ENCODE measurements at regions not wholly inside any gene's neighbourhood (a gene's known extent, or its start where the extent isn't known, plus 50 kb on each side); places are given as distances from the start of the nearest gene placed in this dataset.
"Not testable (repeated sequence)": the region's sequence is repeated elsewhere in the genome, so short reads cannot be mapped to it uniquely, and the experiment has no call there.

- H3K4me1 ChIP-seq (ENCODE audit: control insufficient read depth in 1 of 2, insufficient read depth in 2 of 2, low read length in 2 of 2): no peaks in the 10 kb centered on the region
- H3K9ac ChIP-seq (ENCODE audit: low read depth in 1 of 2, low read length in 2 of 2): no peak overlapping the region
- H3K4me3 ChIP-seq (ENCODE audit: low read depth in 1 of 2, low read length in 2 of 2): no peak overlapping the region
- no peaks in the 10 kb centered on the region for H3K36me3 ChIP-seq (ENCODE audit: control insufficient read depth in 1 of 2, insufficient read depth in 2 of 2, low read length in 2 of 2)
- no peaks in the 10 kb centered on the region for H3K9me3 ChIP-seq (ENCODE audit: control insufficient read depth in 1 of 2, low read length in 2 of 2)
- H3K27ac ChIP-seq (ENCODE audit: low read depth, low read length): no peak overlapping the region
- H3K27me3 ChIP-seq (ENCODE audit: control insufficient read depth in 1 of 2, insufficient read depth in 2 of 2, low read length in 2 of 2): peaks cover 2 to 10% of the 10 kb centered on the region in 2 donors
Measured at GRCh38 chr7:149685455-149685854, 87.9 kb downstream of the ZNF467 start.

- peaks cover 0 to under 1% of the 10 kb centered on the region in 2 donors for H3K27me3 ChIP-seq (ENCODE audit: control insufficient read depth in 1 of 2, insufficient read depth in 2 of 2, low read length in 2 of 2)
- H3K36me3 ChIP-seq (ENCODE audit: control insufficient read depth in 1 of 2, insufficient read depth in 2 of 2, low read length in 2 of 2): no peaks in the 10 kb centered on the region
- H3K27ac ChIP-seq (ENCODE audit: low read depth, low read length): no peak overlapping the region
- no peak overlapping the region for H3K4me3 ChIP-seq (ENCODE audit: low read depth in 1 of 2, low read length in 2 of 2)
- no peaks in the 10 kb centered on the region for H3K9me3 ChIP-seq (ENCODE audit: control insufficient read depth in 1 of 2, low read length in 2 of 2)
- no peak overlapping the region for H3K9ac ChIP-seq (ENCODE audit: low read depth in 1 of 2, low read length in 2 of 2)
- no peaks in the 10 kb centered on the region for H3K4me1 ChIP-seq (ENCODE audit: control insufficient read depth in 1 of 2, insufficient read depth in 2 of 2, low read length in 2 of 2)
Measured at GRCh38 chr7:149683898-149684297, 89.5 kb downstream of the ZNF467 start.

GRCh38 chr7:149683181-149683580, 90.2 kb downstream of the ZNF467 start:
- Histone ChIP-seq H3K27me3 (ENCODE audit: control insufficient read depth in 1 of 2, insufficient read depth in 2 of 2, low read length in 2 of 2) (no peaks in the 10 kb centered on the region), H3K36me3 (ENCODE audit: control insufficient read depth in 1 of 2, insufficient read depth in 2 of 2, low read length in 2 of 2) (no peaks in the 10 kb centered on the region), H3K4me3 (ENCODE audit: low read depth in 1 of 2, low read length in 2 of 2) (no peak overlapping the region), H3K27ac (ENCODE audit: low read depth, low read length) (no peak overlapping the region), H3K4me1 (ENCODE audit: control insufficient read depth in 1 of 2, insufficient read depth in 2 of 2, low read length in 2 of 2) (no peaks in the 10 kb centered on the region), H3K9ac (ENCODE audit: low read depth in 1 of 2, low read length in 2 of 2) (no peak overlapping the region), H3K9me3 (ENCODE audit: control insufficient read depth in 1 of 2, low read length in 2 of 2) (no peaks in the 10 kb centered on the region)

- H3K9me3 ChIP-seq (ENCODE audit: control insufficient read depth in 1 of 2, low read length in 2 of 2): no peaks in the 10 kb centered on the region
- no peak overlapping the region for H3K9ac ChIP-seq (ENCODE audit: low read depth in 1 of 2, low read length in 2 of 2)
- H3K36me3 ChIP-seq (ENCODE audit: control insufficient read depth in 1 of 2, insufficient read depth in 2 of 2, low read length in 2 of 2): no peaks in the 10 kb centered on the region
- no peak overlapping the region for H3K4me3 ChIP-seq (ENCODE audit: low read depth in 1 of 2, low read length in 2 of 2)
- no peaks in the 10 kb centered on the region for H3K4me1 ChIP-seq (ENCODE audit: control insufficient read depth in 1 of 2, insufficient read depth in 2 of 2, low read length in 2 of 2)
- H3K27ac ChIP-seq (ENCODE audit: low read depth, low read length): no peak overlapping the region
- no peaks in the 10 kb centered on the region for H3K27me3 ChIP-seq (ENCODE audit: control insufficient read depth in 1 of 2, insufficient read depth in 2 of 2, low read length in 2 of 2)
Measured at GRCh38 chr7:149682038-149682437, 91.3 kb downstream of the ZNF467 start.

GRCh38 chr7:149681274-149681673, 92.1 kb downstream of the ZNF467 start:
- no peak overlapping the region for H3K9ac ChIP-seq (ENCODE audit: low read depth in 1 of 2, low read length in 2 of 2)
- no peak overlapping the region for H3K27ac ChIP-seq (ENCODE audit: low read depth, low read length)
- H3K36me3 ChIP-seq (ENCODE audit: control insufficient read depth in 1 of 2, insufficient read depth in 2 of 2, low read length in 2 of 2): no peaks in the 10 kb centered on the region
- no peaks in the 10 kb centered on the region for H3K27me3 ChIP-seq (ENCODE audit: control insufficient read depth in 1 of 2, insufficient read depth in 2 of 2, low read length in 2 of 2)
- H3K4me1 ChIP-seq (ENCODE audit: control insufficient read depth in 1 of 2, insufficient read depth in 2 of 2, low read length in 2 of 2): no peaks in the 10 kb centered on the region
- no peaks in the 10 kb centered on the region for H3K9me3 ChIP-seq (ENCODE audit: control insufficient read depth in 1 of 2, low read length in 2 of 2)
- no peak overlapping the region for H3K4me3 ChIP-seq (ENCODE audit: low read depth in 1 of 2, low read length in 2 of 2)

- Histone ChIP-seq H3K4me1 (ENCODE audit: control insufficient read depth in 1 of 2, insufficient read depth in 2 of 2, low read length in 2 of 2) (no peaks in the 10 kb centered on the region), H3K36me3 (ENCODE audit: control insufficient read depth in 1 of 2, insufficient read depth in 2 of 2, low read length in 2 of 2) (no peaks in the 10 kb centered on the region), H3K4me3 (ENCODE audit: low read depth in 1 of 2, low read length in 2 of 2) (no peak overlapping the region), H3K27me3 (ENCODE audit: control insufficient read depth in 1 of 2, insufficient read depth in 2 of 2, low read length in 2 of 2) (no peaks in the 10 kb centered on the region), H3K27ac (ENCODE audit: low read depth, low read length) (no peak overlapping the region), H3K9ac (ENCODE audit: low read depth in 1 of 2, low read length in 2 of 2) (no peak overlapping the region), H3K9me3 (ENCODE audit: control insufficient read depth in 1 of 2, low read length in 2 of 2) (no peaks in the 10 kb centered on the region)
Measured at GRCh38 chr7:149680331-149681025, 92.9 kb downstream of the ZNF467 start.

- H3K36me3 ChIP-seq (ENCODE audit: control insufficient read depth in 1 of 2, insufficient read depth in 2 of 2, low read length in 2 of 2); H3K4me1 ChIP-seq (ENCODE audit: control insufficient read depth in 1 of 2, insufficient read depth in 2 of 2, low read length in 2 of 2); H3K27me3 ChIP-seq (ENCODE audit: control insufficient read depth in 1 of 2, insufficient read depth in 2 of 2, low read length in 2 of 2); H3K9me3 ChIP-seq (ENCODE audit: control insufficient read depth in 1 of 2, low read length in 2 of 2); H3K27ac ChIP-seq (ENCODE audit: low read depth, low read length); H3K4me3 ChIP-seq (ENCODE audit: low read depth in 1 of 2, low read length in 2 of 2); H3K9ac ChIP-seq (ENCODE audit: low read depth in 1 of 2, low read length in 2 of 2): not testable (repeated sequence)
Measured at GRCh38 chr7:149674728-149675385, 98.5 kb downstream of the ZNF467 start.

GRCh38 chr7:149673006-149673405, 100.4 kb downstream of the ZNF467 start:
- H3K27ac ChIP-seq (ENCODE audit: low read depth, low read length): no peak overlapping the region
- no peaks in the 10 kb centered on the region for H3K9me3 ChIP-seq (ENCODE audit: control insufficient read depth in 1 of 2, low read length in 2 of 2)
- H3K36me3 ChIP-seq (ENCODE audit: control insufficient read depth in 1 of 2, insufficient read depth in 2 of 2, low read length in 2 of 2): no peaks in the 10 kb centered on the region
- no peaks in the 10 kb centered on the region for H3K27me3 ChIP-seq (ENCODE audit: control insufficient read depth in 1 of 2, insufficient read depth in 2 of 2, low read length in 2 of 2)
- no peak overlapping the region for H3K9ac ChIP-seq (ENCODE audit: low read depth in 1 of 2, low read length in 2 of 2)
- no peak overlapping the region for H3K4me3 ChIP-seq (ENCODE audit: low read depth in 1 of 2, low read length in 2 of 2)
- no peaks in the 10 kb centered on the region for H3K4me1 ChIP-seq (ENCODE audit: control insufficient read depth in 1 of 2, insufficient read depth in 2 of 2, low read length in 2 of 2)

GRCh38 chr7:149670288-149670687, 103.1 kb downstream of the ZNF467 start:
- no peak overlapping the region for H3K4me3 ChIP-seq (ENCODE audit: low read depth in 1 of 2, low read length in 2 of 2)
- H3K9ac ChIP-seq (ENCODE audit: low read depth in 1 of 2, low read length in 2 of 2): no peak overlapping the region
- no peaks in the 10 kb centered on the region for H3K9me3 ChIP-seq (ENCODE audit: control insufficient read depth in 1 of 2, low read length in 2 of 2)
- H3K27me3 ChIP-seq (ENCODE audit: control insufficient read depth in 1 of 2, insufficient read depth in 2 of 2, low read length in 2 of 2): peaks cover 2 to 6% of the 10 kb centered on the region in 2 donors
- H3K27ac ChIP-seq (ENCODE audit: low read depth, low read length): no peak overlapping the region
- H3K4me1 ChIP-seq (ENCODE audit: control insufficient read depth in 1 of 2, insufficient read depth in 2 of 2, low read length in 2 of 2): no peaks in the 10 kb centered on the region
- no peaks in the 10 kb centered on the region for H3K36me3 ChIP-seq (ENCODE audit: control insufficient read depth in 1 of 2, insufficient read depth in 2 of 2, low read length in 2 of 2)

- Histone ChIP-seq H3K4me3 (ENCODE audit: low read depth in 1 of 2, low read length in 2 of 2) (no peak overlapping the region), H3K4me1 (ENCODE audit: control insufficient read depth in 1 of 2, insufficient read depth in 2 of 2, low read length in 2 of 2) (no peaks in the 10 kb centered on the region), H3K27me3 (ENCODE audit: control insufficient read depth in 1 of 2, insufficient read depth in 2 of 2, low read length in 2 of 2) (peaks cover 2 to 6% of the 10 kb centered on the region in 2 donors)
Measured at GRCh38 chr7:149669121-149669818, 104.1 kb downstream of the ZNF467 start.

More at GRCh38 chr7:149669121-149669818, 104.1 kb downstream of the ZNF467 start:
- no peaks in the 10 kb centered on the region for H3K36me3 ChIP-seq (ENCODE audit: control insufficient read depth in 1 of 2, insufficient read depth in 2 of 2, low read length in 2 of 2)
- H3K27ac ChIP-seq (ENCODE audit: low read depth, low read length): no peak overlapping the region
- H3K9ac ChIP-seq (ENCODE audit: low read depth in 1 of 2, low read length in 2 of 2): no peak overlapping the region
- no peaks in the 10 kb centered on the region for H3K9me3 ChIP-seq (ENCODE audit: control insufficient read depth in 1 of 2, low read length in 2 of 2)
